SK-N-SH treated with all-trans-retinoic acid at 6 μM for 48 hours (cell line): ENCODE measurements at regions not wholly inside any gene's neighbourhood (a gene's known extent, or its start where the extent isn't known, plus 50 kb on each side); places are given as distances from the start of the nearest gene placed in this dataset.

ENCODE experiments used
- RARB ChIP-seq: fragments of 250-450 bp; sonication (Bioruptor Pico); IDR thresholded peaks from 2 replicates; pipeline ENCODE4 v1.8.0; 2021; ENCODE audit warnings: mild to moderate bottlenecking, moderate library complexity
- ZFP3 ChIP-seq: fragments of 250-450 bp; sonication (Bioruptor Pico); IDR thresholded peaks from 2 replicates; pipeline ENCODE4 v1.5.0; 2020; ENCODE audit warnings: mild to moderate bottlenecking, moderate library complexity

- no peak for TF ChIP-seq ZFP3 (CRISPR knock-in tag)
- TF ChIP-seq RARB (CRISPR knock-in tag) = no peak
Measured at GRCh38 chrX:13371186-13371585, 51.3 kb upstream of the ATXN3L start.
